ENCODE measurements at regions not wholly inside any gene's neighbourhood (a gene's known extent, or its start where the extent isn't known, plus 50 kb on each side); places are given as distances from the start of the nearest gene placed in this dataset.

DNA sequence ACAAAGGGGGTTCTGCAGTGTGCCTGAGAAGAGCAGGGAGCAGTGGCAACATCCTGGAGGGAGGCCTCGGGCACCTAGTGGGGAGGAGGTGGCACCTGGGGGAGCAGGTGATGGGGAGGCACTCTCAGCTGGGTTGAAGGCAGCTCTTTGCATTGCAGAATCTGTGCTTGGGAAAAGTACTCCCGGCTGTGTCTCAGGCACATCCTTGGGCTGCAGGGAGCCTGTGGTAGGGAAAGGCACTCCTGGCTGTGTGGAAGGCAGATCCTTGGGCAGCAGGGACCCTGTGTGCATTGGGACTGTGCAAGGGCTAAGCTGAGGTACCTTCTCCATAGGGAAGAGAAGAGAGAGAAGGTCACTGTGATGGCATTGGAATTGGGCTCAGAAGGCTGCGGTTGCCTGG is 52.8 kb upstream of the ANTXRL start:
- TF ChIP-seq, protein P1, sequence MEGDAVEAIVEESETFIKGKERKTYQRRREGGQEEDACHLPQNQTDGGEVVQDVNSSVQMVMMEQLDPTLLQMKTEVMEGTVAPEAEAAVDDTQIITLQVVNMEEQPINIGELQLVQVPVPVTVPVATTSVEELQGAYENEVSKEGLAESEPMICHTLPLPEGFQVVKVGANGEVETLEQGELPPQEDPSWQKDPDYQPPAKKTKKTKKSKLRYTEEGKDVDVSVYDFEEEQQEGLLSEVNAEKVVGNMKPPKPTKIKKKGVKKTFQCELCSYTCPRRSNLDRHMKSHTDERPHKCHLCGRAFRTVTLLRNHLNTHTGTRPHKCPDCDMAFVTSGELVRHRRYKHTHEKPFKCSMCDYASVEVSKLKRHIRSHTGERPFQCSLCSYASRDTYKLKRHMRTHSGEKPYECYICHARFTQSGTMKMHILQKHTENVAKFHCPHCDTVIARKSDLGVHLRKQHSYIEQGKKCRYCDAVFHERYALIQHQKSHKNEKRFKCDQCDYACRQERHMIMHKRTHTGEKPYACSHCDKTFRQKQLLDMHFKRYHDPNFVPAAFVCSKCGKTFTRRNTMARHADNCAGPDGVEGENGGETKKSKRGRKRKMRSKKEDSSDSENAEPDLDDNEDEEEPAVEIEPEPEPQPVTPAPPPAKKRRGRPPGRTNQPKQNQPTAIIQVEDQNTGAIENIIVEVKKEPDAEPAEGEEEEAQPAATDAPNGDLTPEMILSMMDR (conservative IDR thresholded peaks at IDR 0.05; ENCODE audit: low read length): no peak
- no peak for TF ChIP-seq EZH2phosphoT487 (IDR thresholded peaks at IDR 0.05; ENCODE audit: borderline replicate concordance)
